EL (cell line): ENCODE measurements at regions not wholly inside any gene's neighbourhood (a gene's known extent, or its start where the extent isn't known, plus 50 kb on each side); places are given as distances from the start of the nearest gene placed in this dataset.
A peak's percentile ranks its signal among the peaks of the same experiment; 100 is the strongest.
"Not testable (repeated sequence)": the region's sequence is repeated elsewhere in the genome, so short reads cannot be mapped to it uniquely, and the experiment has no call there.

ENCODE experiments used
- DNase-seq: peaks from one replicate; pipeline ENCODE4 v3.0.0-alpha.2; 2016

DNA sequence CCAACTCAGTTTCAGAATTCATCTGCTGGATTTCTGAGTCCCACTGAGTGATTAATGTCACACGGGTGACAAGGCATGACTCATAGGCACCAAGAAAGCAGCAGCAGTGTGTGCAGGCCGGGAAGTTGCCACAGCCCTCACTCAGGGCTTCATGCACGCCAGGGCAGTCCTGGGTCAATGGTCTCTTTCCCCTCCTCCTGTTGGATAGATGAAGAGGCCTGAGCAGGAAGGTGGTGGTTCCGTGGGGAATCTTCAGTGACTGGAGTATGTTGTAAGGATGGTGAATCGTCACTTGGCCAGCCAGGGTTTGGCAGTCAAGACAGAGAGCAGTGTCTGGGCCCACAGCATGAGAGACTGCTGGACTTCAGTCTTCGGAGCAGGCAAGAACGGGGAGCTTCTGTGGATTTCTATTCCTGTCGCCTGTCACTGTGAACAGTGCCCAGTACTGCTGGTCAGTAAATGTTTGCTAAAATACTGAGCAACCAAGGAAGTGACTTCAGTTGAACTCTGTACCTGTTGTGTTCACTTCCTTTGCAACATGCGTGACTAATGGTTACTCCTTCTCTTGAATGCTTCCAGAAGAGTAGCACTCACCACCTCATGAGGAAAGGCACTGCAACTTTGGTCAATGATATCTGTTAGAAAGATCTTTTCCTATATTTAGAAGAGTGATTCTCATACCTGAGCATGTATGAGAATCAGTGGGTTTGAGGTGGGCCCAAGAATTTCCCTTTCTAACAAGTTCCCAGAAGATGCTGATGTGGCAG, 62.0 kb upstream of the CD93 start:
- peak; percentile 72 for DNase-seq

GRCh38 chr20:23147647-23147963, 61.5 kb upstream of the CD93 start:
- DNase-seq = no peak

DNA sequence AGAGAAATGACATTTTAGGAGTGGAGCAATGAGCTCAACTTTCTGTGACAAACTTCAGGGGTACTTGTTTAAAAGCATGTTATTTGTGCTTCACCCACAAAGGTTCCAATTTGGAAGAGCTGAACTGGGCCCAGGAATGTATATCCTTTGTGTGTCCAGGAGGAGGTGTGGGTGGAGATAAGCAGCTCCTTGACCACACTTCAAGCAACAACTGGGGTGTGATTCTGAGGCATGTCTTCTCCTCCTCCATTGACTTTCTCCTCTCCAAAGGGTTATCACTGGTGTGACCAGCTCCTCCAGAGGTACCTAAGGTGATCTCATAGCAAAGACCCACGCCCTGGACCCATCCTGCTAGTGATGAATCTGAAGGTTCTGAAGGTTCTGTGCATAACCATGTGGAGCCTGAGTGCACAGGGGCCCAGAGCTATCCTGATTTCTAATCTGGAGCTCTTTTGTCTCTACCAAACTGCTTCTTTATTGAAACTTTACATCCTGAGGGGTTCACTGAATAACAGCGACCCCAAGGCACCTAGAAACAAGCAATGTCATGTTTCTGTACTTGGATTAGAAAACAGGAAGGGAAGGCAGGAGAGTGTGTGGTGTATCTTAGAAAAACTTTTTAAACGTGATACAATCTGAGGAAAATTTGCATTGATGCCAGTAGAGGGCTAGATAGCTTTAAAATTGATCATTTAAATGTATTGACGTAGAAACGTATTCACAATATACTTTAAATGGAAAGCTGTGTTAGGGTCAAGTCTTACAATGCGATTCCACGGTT, 60.9 kb upstream of the CD93 start:
- no peak for DNase-seq

DNA sequence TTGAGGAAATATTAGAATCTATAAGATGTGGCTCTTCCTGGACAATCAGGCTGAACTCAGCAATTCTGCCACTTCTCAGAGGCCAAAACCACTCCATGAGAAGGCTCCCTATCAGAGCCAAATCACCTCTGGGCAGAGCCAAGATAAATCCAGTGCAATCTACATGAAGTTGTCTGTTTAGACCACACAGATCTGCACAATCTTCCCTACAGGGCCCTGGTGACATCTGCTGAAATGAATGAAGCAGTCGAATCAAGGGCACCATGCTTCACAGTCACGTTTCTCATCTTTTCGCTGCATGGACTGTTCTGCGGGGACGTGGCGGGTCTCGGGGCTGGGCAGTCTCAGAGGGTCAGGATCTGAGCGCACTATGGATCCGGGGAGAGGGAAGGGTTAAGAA, 60.1 kb upstream of the CD93 start:
- DNase-seq = no peak

DNA sequence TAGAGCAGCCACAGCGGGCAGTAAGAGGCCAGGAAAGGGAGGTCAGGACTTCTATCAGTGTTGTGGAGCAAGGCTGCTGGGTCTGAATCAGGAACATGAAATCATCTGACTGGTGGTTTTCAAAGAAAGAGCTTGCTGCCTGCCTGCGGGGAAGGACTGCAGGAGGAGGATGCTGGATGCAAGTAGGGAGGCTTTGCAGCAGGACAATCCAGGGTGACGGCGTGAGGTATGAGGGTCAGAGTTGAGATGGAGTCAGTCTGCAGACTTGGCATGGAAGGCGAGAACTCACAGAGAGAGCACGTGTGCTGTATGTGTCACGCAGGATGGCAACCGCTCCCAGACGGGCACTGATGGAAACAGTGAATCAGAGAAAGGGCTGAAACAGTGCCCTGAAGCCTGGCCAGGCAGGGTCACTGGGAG, 59.2 kb upstream of the CD93 start:
- DNase-seq = peak; percentile 80

DNA sequence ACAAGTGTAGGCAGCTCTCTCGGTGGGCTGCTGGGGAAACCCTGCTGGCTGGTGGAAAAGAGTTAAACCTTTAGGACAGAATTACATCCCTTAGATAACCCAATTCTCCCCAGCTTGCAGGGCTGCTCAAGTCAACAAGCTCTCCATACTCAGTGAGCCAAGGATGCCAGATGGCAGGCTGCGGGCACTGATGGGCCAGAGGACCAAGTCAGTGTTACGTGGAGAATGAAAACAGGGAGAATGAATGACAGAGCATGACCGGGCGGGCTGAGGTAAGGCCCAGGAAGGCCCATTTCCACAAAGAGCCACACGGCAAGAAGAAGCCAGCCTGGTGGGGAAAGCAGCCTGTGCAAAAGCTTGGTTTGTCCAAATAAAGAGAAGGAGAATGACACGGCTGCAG, 58.7 kb upstream of the CD93 start:
- no peak for DNase-seq

GRCh38 chr20:23143986-23144690, 58.0 kb upstream of the CD93 start:
- no peak for DNase-seq

DNA sequence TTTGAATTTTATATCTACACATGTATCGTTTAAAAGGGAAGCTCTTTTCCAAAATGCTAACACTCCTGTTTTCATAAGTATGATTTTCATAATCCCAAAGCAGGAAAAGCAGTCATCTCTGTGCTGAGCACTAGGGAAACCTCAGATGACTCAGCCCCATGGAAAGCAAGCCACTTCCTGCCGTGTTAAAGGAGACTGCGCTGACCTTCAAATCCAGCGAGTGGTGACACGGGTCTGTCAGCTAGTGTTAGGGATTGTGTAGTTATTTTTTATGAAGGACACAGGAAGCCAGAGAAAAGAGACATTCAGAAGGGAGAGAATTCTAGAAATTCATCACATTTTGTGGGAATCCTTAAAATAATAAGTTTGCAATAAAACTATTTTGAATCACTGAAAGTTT, 57.0 kb upstream of the CD93 start:
- DNase-seq = peak; percentile 86

DNA sequence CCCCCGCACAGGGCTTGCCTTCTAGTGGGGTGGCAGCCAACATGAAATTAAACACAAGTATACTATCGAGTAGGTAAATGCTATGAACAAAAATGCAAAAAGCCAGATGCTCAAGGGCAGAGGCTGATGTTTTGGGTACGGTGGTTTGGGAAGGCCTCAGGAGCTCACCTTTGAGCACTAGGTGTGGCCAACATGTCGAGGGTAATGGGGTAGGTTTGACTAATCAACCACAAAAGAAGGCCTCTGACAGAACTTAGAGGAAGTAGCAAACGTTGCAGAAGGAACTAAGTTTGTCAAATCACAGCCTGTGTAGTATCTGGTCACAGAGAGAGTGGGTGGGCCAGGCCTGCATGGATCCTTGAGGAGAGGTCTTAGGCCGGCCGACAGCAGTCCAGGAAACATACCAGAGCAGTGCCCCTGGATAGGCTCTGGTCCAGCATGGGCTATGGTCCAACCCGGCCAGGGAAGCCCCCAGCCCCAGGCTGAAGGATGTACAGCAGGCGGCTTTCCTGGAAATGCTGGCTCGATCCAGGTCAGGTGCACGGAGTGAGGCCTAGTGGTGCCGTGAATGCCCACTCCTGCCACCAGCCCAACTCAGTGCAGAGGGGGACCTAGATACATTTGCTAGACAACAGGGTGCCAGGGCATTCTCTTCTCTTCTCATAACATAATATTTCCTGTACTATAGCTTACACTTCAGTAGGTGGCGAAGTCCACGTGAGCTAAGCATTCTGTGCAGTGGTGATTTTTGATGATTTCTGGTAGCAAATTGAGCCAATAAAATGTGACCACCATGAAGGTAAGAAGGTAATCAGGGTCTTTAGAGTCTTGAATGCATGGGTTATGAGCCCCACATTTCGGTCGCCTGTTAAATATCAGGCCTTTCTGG, 56.3 kb upstream of the CD93 start:
- no peak for DNase-seq

- no peak for DNase-seq
Observed at GRCh38 chr20:23141450-23142161, 55.5 kb upstream of the CD93 start.

GRCh38 chr20:23140991-23141390, 54.9 kb upstream of the CD93 start:
- DNase-seq = no peak

DNA sequence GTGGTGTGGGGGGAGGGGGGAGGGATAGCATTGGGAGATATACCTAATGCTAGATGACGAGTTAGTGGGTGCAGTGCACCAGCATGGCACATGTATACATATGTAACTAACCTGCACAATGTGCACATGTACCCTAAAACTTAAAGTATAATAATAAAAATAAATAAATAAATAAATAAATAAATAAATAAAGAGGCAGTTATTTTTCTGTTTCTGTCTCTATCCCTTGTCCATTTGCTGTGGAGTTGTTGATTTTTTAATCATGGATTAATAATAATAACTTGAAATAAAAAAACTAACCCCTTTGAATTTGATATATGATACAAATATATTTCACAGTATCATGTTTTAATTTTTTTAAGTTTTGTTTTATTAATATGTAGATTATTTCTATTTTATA, 53.9 kb upstream of the CD93 start:
- DNase-seq = not testable (repeated sequence)

- DNase-seq = no peak
Observed at GRCh38 chr20:23139524-23139923, 53.4 kb upstream of the CD93 start.

- no peak for DNase-seq
Observed at GRCh38 chr20:23138682-23139081, 52.6 kb upstream of the CD93 start.

DNA sequence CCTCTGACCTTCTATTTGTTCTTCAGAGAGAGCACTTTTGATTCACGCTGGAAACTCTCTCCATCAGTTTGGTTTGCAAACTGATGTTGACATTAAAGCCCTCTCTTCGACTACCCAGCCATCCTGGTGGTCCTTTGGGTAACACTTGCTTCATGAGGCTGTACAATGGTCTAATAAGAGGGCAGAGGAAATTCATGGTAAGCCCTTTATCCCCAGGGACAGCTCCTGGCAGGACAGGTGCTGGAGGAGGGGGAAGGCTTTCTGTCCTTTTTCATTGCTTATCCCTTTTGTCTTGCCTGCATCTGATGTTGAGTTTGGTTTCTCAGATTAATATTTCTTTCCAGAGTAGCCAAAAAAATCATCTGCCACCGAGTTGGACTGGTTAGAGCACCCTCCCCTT, 52.1 kb upstream of the CD93 start:
- DNase-seq = no peak

GRCh38 chr20:23136893-23137745, 51.0 kb upstream of the CD93 start:
- DNase-seq = no peak

- no peak for DNase-seq
Observed at GRCh38 chr20:23135449-23136420, 49.6 kb upstream of the CD93 start.
